SK-N-SH treated with all-trans-retinoic acid at 6 μM for 48 hours (cell line): ENCODE measurements at regions not wholly inside any gene's neighbourhood (a gene's known extent, or its start where the extent isn't known, plus 50 kb on each side); places are given as distances from the start of the nearest gene placed in this dataset.
A peak's percentile ranks its signal among the peaks of the same experiment; 100 is the strongest.

Experiments used
- ATAC-seq: fragments of 200-7000 bp; cut with Tn5 transposase; 3 replicates; pipeline ENCODE4 v1.9.1; 2020; ENCODE audit warnings: mild to moderate bottlenecking, moderate library complexity
- ARNTL ChIP-seq: fragments of 450-650 bp; formaldehyde crosslinking; IDR thresholded peaks from 2 replicates; pipeline ENCODE4 v1.5.0; 2020; ENCODE audit warnings: low read depth, mild to moderate bottlenecking, moderate library complexity, borderline replicate concordance
- BACH2 ChIP-seq: fragments of 250-450 bp; sonication (Bioruptor Pico); IDR thresholded peaks from 2 replicates; pipeline ENCODE4 v1.9.0; 2021; ENCODE audit warnings: mild to moderate bottlenecking, borderline replicate concordance
- CSDC2 ChIP-seq: fragments of 250-450 bp; sonication (Bioruptor Pico); IDR thresholded peaks from 2 replicates; pipeline ENCODE4 v1.5.0; 2020; ENCODE audit warnings: mild to moderate bottlenecking, moderate library complexity
- ESRRG ChIP-seq: fragments of 250-450 bp; sonication (Bioruptor Pico); IDR thresholded peaks from 2 replicates; pipeline ENCODE4 v1.6.1; 2021; ENCODE audit warnings: mild to moderate bottlenecking
- GLIS3 ChIP-seq: fragments of 250-450 bp; sonication (Bioruptor Pico); IDR thresholded peaks from 2 replicates; pipeline ENCODE4 v1.5.0; 2020; ENCODE audit warnings: mild to moderate bottlenecking, moderate library complexity
- ISL1 ChIP-seq: fragments of 250-450 bp; sonication (Bioruptor Pico); IDR thresholded peaks from 2 replicates; pipeline ENCODE4 v2.1.2; 2022; ENCODE audit warnings: mild to moderate bottlenecking, moderate library complexity
- OSR1 ChIP-seq: fragments of 250-450 bp; sonication (Bioruptor Pico); IDR thresholded peaks from 2 replicates; pipeline ENCODE4 v1.8.0; 2022; ENCODE audit warnings: moderate library complexity, mild to moderate bottlenecking, inconsistent platforms
- PATZ1 ChIP-seq: fragments of 250-450 bp; sonication (Bioruptor Pico); IDR thresholded peaks from 2 replicates; pipeline ENCODE4 v1.8.0; 2020; ENCODE audit warnings: mild to moderate bottlenecking, moderate library complexity, borderline replicate concordance
- POU6F1 ChIP-seq: fragments of 250-450 bp; sonication (Bioruptor Pico); IDR thresholded peaks from 2 replicates; pipeline ENCODE4 v1.8.0; 2021; ENCODE audit warnings: low read depth, mild to moderate bottlenecking, moderate library complexity, borderline replicate concordance
- PPARA ChIP-seq: fragments of 250-450 bp; sonication (Bioruptor Pico); IDR thresholded peaks from 2 replicates; pipeline ENCODE4 v1.5.0; 2020; ENCODE audit warnings: mild to moderate bottlenecking, borderline replicate concordance
- RARB ChIP-seq: fragments of 250-450 bp; sonication (Bioruptor Pico); IDR thresholded peaks from 2 replicates; pipeline ENCODE4 v1.8.0; 2021; ENCODE audit warnings: mild to moderate bottlenecking, moderate library complexity
- TCF4 ChIP-seq: fragments of 250-450 bp; sonication (Bioruptor Pico); IDR thresholded peaks from 2 replicates; pipeline ENCODE4 v1.8.0; 2021; ENCODE audit warnings: mild to moderate bottlenecking, moderate library complexity, borderline replicate concordance
- TOX ChIP-seq: fragments of 250-450 bp; sonication (Bioruptor Pico); IDR thresholded peaks from 2 replicates; pipeline ENCODE4 v1.8.0; 2021; ENCODE audit warnings: mild to moderate bottlenecking, moderate library complexity, borderline replicate concordance
- ZC3H10 ChIP-seq: fragments of 250-450 bp; sonication (Bioruptor Pico); IDR thresholded peaks from 2 replicates; pipeline ENCODE4 v1.5.1; 2021; ENCODE audit warnings: mild to moderate bottlenecking, moderate library complexity
- ZFP3 ChIP-seq: fragments of 250-450 bp; sonication (Bioruptor Pico); IDR thresholded peaks from 2 replicates; pipeline ENCODE4 v1.5.0; 2020; ENCODE audit warnings: mild to moderate bottlenecking, moderate library complexity
- ZFP30 ChIP-seq: fragments of 450-650 bp; formaldehyde crosslinking; IDR thresholded peaks from 2 replicates; pipeline ENCODE4 v1.5.0; 2022; ENCODE audit warnings: mild to moderate bottlenecking, moderate library complexity
- ZNF565 ChIP-seq: fragments of 450-650 bp; formaldehyde crosslinking; conservative IDR thresholded peaks from 2 replicates; pipeline ENCODE4 v1.5.0; 2020; ENCODE audit warnings: low read depth, mild to moderate bottlenecking, moderate library complexity
- TF ChIP-seq, protein P1 (sequence below): fragments of 250-450 bp; sonication (Bioruptor Pico); IDR thresholded peaks from 2 replicates; pipeline ENCODE4 v1.5.1; 2020; ENCODE audit warnings: low read depth, mild to moderate bottlenecking, moderate library complexity
- TF ChIP-seq, protein P2 (sequence below): fragments of 250-450 bp; sonication (Bioruptor Pico); IDR thresholded peaks from 2 replicates; pipeline ENCODE4 v1.5.0; 2020; ENCODE audit warnings: mild to moderate bottlenecking, moderate library complexity

DNA sequence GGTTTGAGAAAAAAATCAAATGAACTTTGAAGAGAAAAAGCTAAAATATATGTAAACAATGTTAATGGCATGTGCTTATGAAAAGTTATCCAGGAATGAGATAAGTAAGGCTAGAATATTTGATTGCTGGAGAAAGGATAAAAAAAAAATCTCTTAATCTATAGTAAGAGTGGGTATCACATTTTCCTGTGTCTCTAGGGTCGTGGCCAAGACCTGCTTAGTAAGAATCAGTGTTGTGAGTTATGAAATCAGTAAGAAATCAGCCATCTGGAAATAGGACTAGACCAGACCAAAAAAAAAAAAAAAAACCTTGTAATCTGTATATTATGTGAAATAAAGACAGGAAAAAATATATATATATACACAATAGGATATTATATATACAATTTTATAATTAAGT, 1153.9 kb downstream of the CDH11 start:
- TF ChIP-seq OSR1 (no peak), ZC3H10 (CRISPR knock-in tag) (no peak), ZFP3 (no peak), GLIS3 (CRISPR knock-in tag) (no peak), POU6F1 (no peak), CSDC2 (CRISPR knock-in tag) (no peak), TOX (no peak), ARNTL (CRISPR knock-in tag) (no peak), RARB (CRISPR knock-in tag) (no peak)
- TF ChIP-seq, protein P1, sequence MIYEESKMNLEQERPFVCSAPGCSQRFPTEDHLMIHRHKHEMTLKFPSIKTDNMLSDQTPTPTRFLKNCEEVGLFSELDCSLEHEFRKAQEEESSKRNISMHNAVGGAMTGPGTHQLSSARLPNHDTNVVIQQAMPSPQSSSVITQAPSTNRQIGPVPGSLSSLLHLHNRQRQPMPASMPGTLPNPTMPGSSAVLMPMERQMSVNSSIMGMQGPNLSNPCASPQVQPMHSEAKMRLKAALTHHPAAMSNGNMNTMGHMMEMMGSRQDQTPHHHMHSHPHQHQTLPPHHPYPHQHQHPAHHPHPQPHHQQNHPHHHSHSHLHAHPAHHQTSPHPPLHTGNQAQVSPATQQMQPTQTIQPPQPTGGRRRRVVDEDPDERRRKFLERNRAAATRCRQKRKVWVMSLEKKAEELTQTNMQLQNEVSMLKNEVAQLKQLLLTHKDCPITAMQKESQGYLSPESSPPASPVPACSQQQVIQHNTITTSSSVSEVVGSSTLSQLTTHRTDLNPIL (CRISPR knock-in tag), result no peak
- TF ChIP-seq, protein P2, sequence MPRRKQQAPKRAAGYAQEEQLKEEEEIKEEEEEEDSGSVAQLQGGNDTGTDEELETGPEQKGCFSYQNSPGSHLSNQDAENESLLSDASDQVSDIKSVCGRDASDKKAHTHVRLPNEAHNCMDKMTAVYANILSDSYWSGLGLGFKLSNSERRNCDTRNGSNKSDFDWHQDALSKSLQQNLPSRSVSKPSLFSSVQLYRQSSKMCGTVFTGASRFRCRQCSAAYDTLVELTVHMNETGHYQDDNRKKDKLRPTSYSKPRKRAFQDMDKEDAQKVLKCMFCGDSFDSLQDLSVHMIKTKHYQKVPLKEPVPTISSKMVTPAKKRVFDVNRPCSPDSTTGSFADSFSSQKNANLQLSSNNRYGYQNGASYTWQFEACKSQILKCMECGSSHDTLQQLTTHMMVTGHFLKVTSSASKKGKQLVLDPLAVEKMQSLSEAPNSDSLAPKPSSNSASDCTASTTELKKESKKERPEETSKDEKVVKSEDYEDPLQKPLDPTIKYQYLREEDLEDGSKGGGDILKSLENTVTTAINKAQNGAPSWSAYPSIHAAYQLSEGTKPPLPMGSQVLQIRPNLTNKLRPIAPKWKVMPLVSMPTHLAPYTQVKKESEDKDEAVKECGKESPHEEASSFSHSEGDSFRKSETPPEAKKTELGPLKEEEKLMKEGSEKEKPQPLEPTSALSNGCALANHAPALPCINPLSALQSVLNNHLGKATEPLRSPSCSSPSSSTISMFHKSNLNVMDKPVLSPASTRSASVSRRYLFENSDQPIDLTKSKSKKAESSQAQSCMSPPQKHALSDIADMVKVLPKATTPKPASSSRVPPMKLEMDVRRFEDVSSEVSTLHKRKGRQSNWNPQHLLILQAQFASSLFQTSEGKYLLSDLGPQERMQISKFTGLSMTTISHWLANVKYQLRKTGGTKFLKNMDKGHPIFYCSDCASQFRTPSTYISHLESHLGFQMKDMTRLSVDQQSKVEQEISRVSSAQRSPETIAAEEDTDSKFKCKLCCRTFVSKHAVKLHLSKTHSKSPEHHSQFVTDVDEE (CRISPR knock-in tag), result no peak
- TF ChIP-seq, all 23 proteins: peak for 0
- no peak for ATAC-seq

DNA sequence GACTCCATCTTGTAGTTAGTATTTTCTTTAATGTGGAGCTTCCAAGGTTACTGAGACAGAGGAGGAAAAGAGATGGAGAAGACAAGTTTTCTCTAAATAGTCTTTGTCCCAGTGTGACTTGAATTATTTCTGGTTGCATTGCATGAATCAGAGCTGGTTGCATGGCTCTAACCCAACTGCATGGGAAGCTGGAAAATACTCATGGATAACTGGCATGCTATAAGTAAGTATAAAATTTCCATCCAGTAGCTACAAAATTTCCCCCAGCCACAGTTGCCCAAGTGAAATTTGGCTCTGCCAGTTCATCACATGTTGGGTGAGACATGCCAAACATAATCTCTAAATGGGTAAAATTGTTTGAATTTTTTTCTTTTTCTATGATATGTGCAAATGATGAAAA, 1161.5 kb downstream of the CDH11 start:
- TF ChIP-seq BACH2 (CRISPR knock-in tag), result no peak
- TF ChIP-seq ISL1 (CRISPR knock-in tag), result no peak
- no peak for TF ChIP-seq ESRRG
- no peak for TF ChIP-seq PPARA (CRISPR knock-in tag)
- TF ChIP-seq TCF4 (CRISPR knock-in tag), result no peak
- TF ChIP-seq GLIS3 (CRISPR knock-in tag), result no peak
- no peak for TF ChIP-seq PATZ1 (CRISPR knock-in tag)
- TF ChIP-seq ZFP30 (CRISPR knock-in tag), result no peak
- TF ChIP-seq ZNF565 (CRISPR knock-in tag), result no peak
- no peak for TF ChIP-seq RARB (CRISPR knock-in tag)
- ATAC-seq, result no peak

- no peak for ATAC-seq
- no peak for TF ChIP-seq ISL1 (CRISPR knock-in tag)
- TF ChIP-seq TOX, result no peak
- TF ChIP-seq, all 23 proteins: peak for 0
Measured at GRCh38 chr16:63947022-63947421, 1174.8 kb downstream of the CDH11 start.

DNA sequence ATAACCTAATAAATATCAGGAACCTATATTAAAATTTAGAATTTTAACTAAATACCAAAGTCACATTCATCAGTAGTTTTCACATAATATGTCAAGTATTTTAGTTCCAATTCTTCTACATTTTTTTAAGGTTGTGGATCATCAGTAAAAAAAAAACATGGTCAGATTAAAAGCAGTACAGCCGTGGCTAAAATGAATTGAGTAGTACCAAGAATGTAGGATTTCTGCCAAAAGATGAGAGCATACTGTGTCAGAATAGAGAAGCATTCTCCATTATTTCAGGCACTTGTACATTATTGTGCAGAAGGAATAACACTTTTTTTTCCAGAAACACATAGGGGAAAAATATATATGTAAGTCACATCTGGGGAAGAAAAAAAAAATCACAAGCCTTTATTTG, 1176.1 kb downstream of the CDH11 start:
- ATAC-seq, result peak; percentile 87
- TF ChIP-seq TOX, result no peak
- no peak for TF ChIP-seq RARB (CRISPR knock-in tag)
- peak; percentile 62; the same call in 1 of the 2 replicates for TF ChIP-seq ISL1 (CRISPR knock-in tag)

- no peak for ATAC-seq
- no peak for TF ChIP-seq ARNTL (CRISPR knock-in tag)
- TF ChIP-seq BACH2 (CRISPR knock-in tag), result no peak
- TF ChIP-seq TCF4 (CRISPR knock-in tag), result no peak
- no peak for TF ChIP-seq TOX
- TF ChIP-seq ZNF565 (CRISPR knock-in tag), result no peak
Measured at GRCh38 chr16:63943566-63943965, 1178.3 kb downstream of the CDH11 start.
